ENCODE measurements at regions not wholly inside any gene's neighbourhood (a gene's known extent, or its start where the extent isn't known, plus 50 kb on each side); places are given as distances from the start of the nearest gene placed in this dataset.

DNA sequence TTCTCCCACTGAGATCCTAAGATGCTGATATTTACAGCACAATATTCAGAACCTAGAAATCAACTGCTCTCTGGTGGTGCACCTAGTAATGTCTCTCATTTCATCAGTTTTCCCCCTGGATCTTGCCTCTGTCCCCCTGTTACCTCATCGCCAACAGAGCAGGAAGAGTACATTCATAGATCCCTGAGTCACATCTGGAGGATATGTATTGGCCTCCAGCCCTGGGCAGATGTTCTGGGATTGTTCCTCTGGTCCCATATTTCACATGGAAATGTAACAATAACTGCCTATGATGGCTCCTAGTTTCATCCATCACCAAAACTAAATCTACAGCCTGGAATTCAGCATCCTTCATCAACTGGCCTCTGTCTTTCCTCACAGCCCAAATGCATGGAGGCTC is 278.8 kb upstream of the SLC14A2 start:
- H3K27ac Mint-ChIP-seq = no peak overlapping the region
- CTCF ChIA-PET = no interaction called here
- no peaks in the 10 kb centered on the region for H3K4me1 Mint-ChIP-seq (ENCODE audit: low read depth)
- ATAC-seq (ENCODE audit: poor library complexity) (no peak), DNase-seq (no peak)
- Histone ChIP-seq H3K4me1 (ENCODE audit: insufficient read depth, low read length) (no peaks in the 10 kb centered on the region), H3K9me3 (ENCODE audit: control insufficient read depth in 1 of 2, insufficient read depth in 1 of 2, low read length in 2 of 2) (no peaks in the 10 kb centered on the region), H3K36me3 (ENCODE audit: insufficient read depth, low read length) (no peaks in the 10 kb centered on the region), H3K27ac (ENCODE audit: low read depth in 1 of 2, low read length in 2 of 2) (no peak overlapping the region), H3K4me3 (ENCODE audit: low read length) (no peak overlapping the region), H3K27me3 (ENCODE audit: control insufficient read depth in 1 of 2, insufficient read depth in 2 of 2, low read length in 2 of 2) (no peaks in the 10 kb centered on the region)
- intact Hi-C loops (cut with DNase I, micrococcal nuclease) = no loop called here
- POLR2A ChIA-PET = no interaction called here
- H3K4me3 Mint-ChIP-seq = no peak overlapping the region
- no peaks in the 10 kb centered on the region for H3K36me3 Mint-ChIP-seq (ENCODE audit: low read depth)
- TF ChIP-seq, protein P1, sequence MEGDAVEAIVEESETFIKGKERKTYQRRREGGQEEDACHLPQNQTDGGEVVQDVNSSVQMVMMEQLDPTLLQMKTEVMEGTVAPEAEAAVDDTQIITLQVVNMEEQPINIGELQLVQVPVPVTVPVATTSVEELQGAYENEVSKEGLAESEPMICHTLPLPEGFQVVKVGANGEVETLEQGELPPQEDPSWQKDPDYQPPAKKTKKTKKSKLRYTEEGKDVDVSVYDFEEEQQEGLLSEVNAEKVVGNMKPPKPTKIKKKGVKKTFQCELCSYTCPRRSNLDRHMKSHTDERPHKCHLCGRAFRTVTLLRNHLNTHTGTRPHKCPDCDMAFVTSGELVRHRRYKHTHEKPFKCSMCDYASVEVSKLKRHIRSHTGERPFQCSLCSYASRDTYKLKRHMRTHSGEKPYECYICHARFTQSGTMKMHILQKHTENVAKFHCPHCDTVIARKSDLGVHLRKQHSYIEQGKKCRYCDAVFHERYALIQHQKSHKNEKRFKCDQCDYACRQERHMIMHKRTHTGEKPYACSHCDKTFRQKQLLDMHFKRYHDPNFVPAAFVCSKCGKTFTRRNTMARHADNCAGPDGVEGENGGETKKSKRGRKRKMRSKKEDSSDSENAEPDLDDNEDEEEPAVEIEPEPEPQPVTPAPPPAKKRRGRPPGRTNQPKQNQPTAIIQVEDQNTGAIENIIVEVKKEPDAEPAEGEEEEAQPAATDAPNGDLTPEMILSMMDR (IDR thresholded peaks at IDR 0.05) = no peak
- no peaks in the 10 kb centered on the region for H3K9me3 Mint-ChIP-seq
- H3K27me3 Mint-ChIP-seq = peaks cover 6% of the 10 kb centered on the region

DNA sequence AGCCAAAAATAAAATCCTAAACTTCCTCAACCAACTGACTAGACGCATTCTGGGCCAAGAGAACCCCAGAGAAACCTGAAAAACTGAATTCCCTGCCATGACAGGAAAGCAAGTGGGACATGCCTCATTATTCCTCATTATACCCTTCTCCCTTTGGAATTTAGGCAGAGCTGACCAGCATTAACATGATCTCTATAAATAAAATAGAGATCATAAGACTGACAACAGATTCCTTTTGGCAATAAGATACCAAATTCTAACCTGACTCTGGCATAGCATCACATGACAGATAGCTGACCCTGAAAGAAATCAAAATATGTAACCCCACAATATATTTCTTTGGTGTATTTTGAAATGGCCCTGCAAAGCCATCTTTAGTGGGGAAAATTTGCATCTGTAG is 277.8 kb upstream of the SLC14A2 start:
- no peak overlapping the region for H3K4me3 Mint-ChIP-seq
- intact Hi-C loops (cut with DNase I, micrococcal nuclease) = no loop called here
- Histone ChIP-seq H3K36me3 (ENCODE audit: insufficient read depth, low read length) (no peaks in the 10 kb centered on the region), H3K4me3 (ENCODE audit: low read length) (no peak overlapping the region), H3K4me1 (ENCODE audit: insufficient read depth, low read length) (no peaks in the 10 kb centered on the region), H3K9me3 (ENCODE audit: control insufficient read depth in 1 of 2, insufficient read depth in 1 of 2, low read length in 2 of 2) (no peaks in the 10 kb centered on the region), H3K27me3 (ENCODE audit: control insufficient read depth in 1 of 2, insufficient read depth in 2 of 2, low read length in 2 of 2) (no peaks in the 10 kb centered on the region), H3K27ac (ENCODE audit: low read depth in 1 of 2, low read length in 2 of 2) (no peak overlapping the region)
- no peak for DNase-seq
- TF ChIP-seq, protein P1 (IDR thresholded peaks at IDR 0.05) = no peak
- H3K9me3 Mint-ChIP-seq = no peaks in the 10 kb centered on the region
- POLR2A ChIA-PET = no interaction called here
- H3K4me1 Mint-ChIP-seq (ENCODE audit: low read depth) = no peaks in the 10 kb centered on the region
- no peak overlapping the region for H3K27ac Mint-ChIP-seq
- H3K27me3 Mint-ChIP-seq = peaks cover 6% of the 10 kb centered on the region
- CTCF ChIA-PET = no interaction called here
- no peak for ATAC-seq (ENCODE audit: poor library complexity)
- H3K36me3 Mint-ChIP-seq (ENCODE audit: low read depth) = no peaks in the 10 kb centered on the region

DNA sequence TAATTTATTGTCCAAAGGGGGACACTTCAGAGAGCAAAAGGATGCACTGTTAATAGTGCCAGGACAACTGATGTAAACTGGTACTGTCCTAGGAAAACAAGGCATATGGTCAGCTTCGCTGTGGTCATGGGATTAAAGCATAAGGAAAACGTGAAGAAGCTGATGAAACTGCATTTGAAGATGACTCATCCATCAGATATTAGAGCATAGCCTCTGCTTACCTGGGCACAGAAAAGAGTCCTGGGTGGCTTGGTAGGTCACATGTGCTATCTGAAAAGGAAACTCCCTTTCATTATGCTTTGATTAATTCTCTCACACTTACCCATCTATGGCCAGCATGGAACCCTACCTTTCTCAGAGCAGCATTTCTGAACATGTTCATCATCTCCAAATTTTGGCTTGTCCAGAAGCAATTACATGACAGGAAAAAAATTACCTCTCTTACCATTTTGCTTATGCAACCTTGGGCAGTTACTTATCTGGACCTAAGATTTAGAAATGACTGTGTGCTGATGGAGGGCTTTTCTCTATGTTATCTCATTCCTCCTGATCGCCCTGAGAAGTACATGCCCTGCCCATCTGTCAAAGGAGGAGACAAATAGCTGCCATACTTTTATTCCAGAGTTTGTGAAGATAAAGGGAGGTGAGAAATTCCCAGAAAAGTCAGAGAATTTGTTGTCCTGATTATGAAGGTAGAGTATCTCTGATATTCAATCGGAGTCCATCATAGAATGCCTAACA is 275.3 kb upstream of the SLC14A2 start:
- no peak overlapping the region for H3K4me3 ChIP-seq (ENCODE audit: low read length)
- H3K9me3 Mint-ChIP-seq = no peaks in the 10 kb centered on the region
- POLR2A ChIA-PET = no interaction called here
- intact Hi-C loops (cut with DNase I, micrococcal nuclease) = no loop called here
- H3K4me1 ChIP-seq (ENCODE audit: insufficient read depth, low read length) = no peaks in the 10 kb centered on the region
- CTCF ChIA-PET = no interaction called here
- H3K27ac ChIP-seq (ENCODE audit: low read depth in 1 of 2, low read length in 2 of 2) = no peak overlapping the region
- ATAC-seq (ENCODE audit: poor library complexity) (no peak), DNase-seq (no peak)
- TF ChIP-seq, protein P1 (IDR thresholded peaks at IDR 0.05) = no peak
- no peak overlapping the region for H3K4me3 Mint-ChIP-seq
- H3K9me3 ChIP-seq (ENCODE audit: control insufficient read depth in 1 of 2, insufficient read depth in 1 of 2, low read length in 2 of 2) = no peaks in the 10 kb centered on the region
- H3K36me3 ChIP-seq (ENCODE audit: insufficient read depth, low read length) = no peaks in the 10 kb centered on the region
- H3K27me3 ChIP-seq (ENCODE audit: control insufficient read depth in 1 of 2, insufficient read depth in 2 of 2, low read length in 2 of 2) = no peaks in the 10 kb centered on the region
- H3K4me1 Mint-ChIP-seq (ENCODE audit: low read depth) = no peaks in the 10 kb centered on the region
- H3K27me3 Mint-ChIP-seq = peaks cover 6% of the 10 kb centered on the region
- H3K36me3 Mint-ChIP-seq (ENCODE audit: low read depth) = no peaks in the 10 kb centered on the region
- H3K27ac Mint-ChIP-seq = no peak overlapping the region
